ENCODE measurements at regions not wholly inside any gene's neighbourhood (a gene's known extent, or its start where the extent isn't known, plus 50 kb on each side); places are given as distances from the start of the nearest gene placed in this dataset.

DNA sequence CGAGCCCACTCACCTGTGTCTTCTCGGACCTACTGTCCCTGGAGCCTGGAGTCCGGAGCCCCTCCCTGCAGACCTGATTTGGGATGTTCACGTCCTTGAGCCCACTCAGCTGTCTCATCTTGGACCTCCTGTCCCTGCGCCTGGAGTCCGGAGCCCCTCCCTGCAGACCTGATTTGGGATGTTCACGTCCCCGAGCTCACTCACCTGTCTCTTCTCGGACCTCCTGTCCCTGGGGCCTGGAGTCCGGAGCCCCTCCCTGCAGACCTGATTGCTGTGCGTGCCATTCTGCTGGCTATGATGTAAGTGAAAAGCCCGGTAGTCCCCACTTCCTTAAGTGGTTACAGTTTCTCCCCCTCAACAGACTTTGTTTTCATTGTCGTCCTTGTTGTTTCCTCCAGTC, 867.1 kb downstream of the BRD1 start:
- TF ChIP-seq, protein P1, sequence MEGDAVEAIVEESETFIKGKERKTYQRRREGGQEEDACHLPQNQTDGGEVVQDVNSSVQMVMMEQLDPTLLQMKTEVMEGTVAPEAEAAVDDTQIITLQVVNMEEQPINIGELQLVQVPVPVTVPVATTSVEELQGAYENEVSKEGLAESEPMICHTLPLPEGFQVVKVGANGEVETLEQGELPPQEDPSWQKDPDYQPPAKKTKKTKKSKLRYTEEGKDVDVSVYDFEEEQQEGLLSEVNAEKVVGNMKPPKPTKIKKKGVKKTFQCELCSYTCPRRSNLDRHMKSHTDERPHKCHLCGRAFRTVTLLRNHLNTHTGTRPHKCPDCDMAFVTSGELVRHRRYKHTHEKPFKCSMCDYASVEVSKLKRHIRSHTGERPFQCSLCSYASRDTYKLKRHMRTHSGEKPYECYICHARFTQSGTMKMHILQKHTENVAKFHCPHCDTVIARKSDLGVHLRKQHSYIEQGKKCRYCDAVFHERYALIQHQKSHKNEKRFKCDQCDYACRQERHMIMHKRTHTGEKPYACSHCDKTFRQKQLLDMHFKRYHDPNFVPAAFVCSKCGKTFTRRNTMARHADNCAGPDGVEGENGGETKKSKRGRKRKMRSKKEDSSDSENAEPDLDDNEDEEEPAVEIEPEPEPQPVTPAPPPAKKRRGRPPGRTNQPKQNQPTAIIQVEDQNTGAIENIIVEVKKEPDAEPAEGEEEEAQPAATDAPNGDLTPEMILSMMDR (IDR thresholded peaks at IDR 0.05 in 8 of 11, conservative IDR thresholded peaks at IDR 0.05 in 3 of 11): no peak
- TF ChIP-seq POLR2A (IDR thresholded peaks at IDR 0.05): no peak

All from spleen (tissue), 7 donors.